NCI-H774 (cell line): ENCODE measurements at regions not wholly inside any gene's neighbourhood (a gene's known extent, or its start where the extent isn't known, plus 50 kb on each side); places are given as distances from the start of the nearest gene placed in this dataset.
"Not testable (repeated sequence)": the region's sequence is repeated elsewhere in the genome, so short reads cannot be mapped to it uniquely, and the experiment has no call there.

Experiments
- DNase-seq: peaks from one replicate; lab custom pipeline; 2025; lab: John Stamatoyannopoulos, UW

- no peak for DNase-seq
Measured at GRCh38 chr20:56769921-56770600, 141.0 kb downstream of the TFAP2C start.

GRCh38 chr20:56773749-56774148 is 144.6 kb downstream of the TFAP2C start:
- no peak for DNase-seq

DNA sequence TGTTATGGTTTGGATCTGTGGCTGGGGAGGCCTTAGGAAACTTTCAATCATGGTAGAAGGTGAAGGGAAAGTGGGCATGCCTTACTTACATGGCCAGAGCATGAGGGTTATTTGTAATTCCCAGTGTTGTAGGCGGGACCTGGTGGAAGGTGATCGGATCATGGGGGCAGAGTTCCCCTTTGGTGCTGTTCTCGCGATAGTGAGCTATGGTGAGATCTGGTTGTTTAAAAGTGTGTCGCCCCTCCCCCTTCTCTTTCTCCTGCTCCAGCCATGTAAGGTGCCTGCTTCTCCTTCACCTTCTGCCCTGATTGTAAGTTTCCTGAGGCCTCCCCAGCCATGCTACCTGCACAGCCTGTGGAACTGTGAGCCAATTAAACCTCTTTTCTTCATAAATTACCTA is 145.8 kb downstream of the TFAP2C start:
- DNase-seq: no peak

- DNase-seq: no peak
Measured at GRCh38 chr20:56776345-56776744, 147.2 kb downstream of the TFAP2C start.

GRCh38 chr20:56778765-56779195 is 149.7 kb downstream of the TFAP2C start:
- no peak for DNase-seq

DNA sequence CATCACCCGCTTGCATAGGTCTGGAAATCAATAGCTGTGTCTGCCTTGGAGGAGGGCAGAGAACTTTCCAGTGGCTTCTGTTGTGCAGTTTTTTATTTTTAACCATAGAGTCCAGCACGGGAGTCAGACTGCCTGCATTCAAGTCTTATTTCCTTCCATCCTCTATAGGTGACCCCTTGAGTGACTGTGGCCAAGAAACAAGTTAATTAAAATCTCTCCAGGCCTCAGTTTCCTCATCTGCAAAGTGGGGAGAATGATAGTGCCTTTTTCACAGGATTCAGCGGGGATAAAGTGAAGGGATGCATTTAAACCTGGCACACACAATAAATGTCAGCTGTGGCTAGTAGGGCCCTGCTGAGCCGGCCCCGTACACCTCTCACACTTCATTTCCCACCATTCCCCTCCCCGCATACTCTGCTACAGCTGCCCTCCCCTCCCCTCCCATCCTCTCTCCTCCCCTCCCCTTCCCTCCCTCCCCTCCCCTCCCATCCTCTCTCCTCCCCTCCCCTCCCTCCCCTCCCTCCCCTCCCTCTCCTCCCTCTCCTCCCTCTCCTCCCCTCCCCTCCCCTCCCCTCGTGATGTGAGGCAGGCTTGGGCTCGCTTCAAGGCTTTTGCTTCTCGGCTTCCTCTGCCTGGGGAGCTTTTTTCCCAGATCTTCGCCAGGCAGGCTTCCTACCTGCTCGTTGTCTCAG is 150.5 kb downstream of the TFAP2C start:
- no peak for DNase-seq

GRCh38 chr20:56780266-56780665 is 151.2 kb downstream of the TFAP2C start:
- DNase-seq: no peak

DNA sequence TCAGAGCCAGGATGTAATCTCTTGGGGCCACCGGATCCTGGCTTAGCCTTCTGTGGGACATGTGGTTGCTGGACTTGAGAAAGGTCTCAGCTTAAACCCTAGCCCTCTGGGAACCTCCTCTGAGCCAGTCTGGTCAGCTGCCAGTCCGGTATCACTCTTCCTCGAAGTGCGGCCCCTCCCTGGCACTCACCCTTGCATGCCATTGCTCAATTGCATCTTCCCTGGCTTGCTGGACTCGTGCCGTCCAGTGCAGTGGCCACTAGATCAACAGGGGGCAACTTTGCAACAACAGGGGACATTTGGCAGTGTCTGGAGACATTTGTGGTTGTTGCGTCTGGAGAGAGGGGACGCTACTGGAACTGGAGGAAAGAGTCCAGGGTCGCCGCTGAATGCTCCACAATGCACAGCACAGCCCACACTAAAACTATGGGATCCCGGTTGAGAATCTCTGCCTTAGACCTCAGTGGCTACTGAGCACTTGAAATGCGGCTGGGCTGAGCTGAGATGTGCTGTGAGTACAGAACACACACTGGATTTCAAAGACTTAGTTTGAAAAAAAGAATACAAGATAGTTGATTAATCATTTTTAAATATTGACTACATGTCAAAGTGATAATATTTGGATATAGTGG is 152.1 kb downstream of the TFAP2C start:
- no peak for DNase-seq

GRCh38 chr20:56781987-56782560 is 153.0 kb downstream of the TFAP2C start:
- DNase-seq: not testable (repeated sequence)

DNA sequence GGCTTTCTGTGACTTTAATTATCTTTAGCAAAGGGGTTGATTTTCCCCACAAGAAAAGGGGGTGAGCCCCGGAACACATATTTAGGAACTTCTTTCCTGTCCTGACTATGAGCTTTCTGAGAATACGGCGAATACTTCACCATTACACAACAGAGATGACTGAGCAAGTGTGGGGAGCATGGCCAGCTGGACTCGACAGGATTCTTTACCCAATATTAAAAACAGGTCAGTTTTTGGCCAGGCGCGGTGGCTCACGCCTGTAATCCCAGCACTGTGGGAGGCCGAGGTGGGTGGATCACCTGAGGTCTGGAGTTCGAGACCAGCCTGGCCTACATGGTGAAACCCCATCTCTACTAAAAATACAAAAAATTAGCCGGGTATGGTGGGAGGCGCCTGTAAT is 153.7 kb downstream of the TFAP2C start:
- not testable (repeated sequence) for DNase-seq

DNA sequence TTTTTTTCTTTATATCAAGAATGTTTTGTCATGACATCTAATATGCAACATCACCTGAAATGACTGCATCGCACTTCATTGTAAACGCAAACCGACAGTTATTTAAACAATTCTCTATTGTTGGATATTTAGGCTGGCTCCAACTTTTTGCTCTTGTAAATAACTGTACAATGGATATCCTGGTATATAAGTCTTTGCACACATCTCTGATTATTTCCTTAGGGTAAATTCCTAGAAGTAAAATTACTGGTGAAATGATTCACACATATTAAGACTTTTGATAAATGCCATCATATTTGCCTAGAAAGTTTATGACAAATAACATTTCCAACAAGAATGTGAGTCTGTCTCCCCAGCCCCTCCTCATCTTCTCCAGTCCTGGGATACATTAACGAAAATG is 154.7 kb downstream of the TFAP2C start:
- no peak for DNase-seq

DNA sequence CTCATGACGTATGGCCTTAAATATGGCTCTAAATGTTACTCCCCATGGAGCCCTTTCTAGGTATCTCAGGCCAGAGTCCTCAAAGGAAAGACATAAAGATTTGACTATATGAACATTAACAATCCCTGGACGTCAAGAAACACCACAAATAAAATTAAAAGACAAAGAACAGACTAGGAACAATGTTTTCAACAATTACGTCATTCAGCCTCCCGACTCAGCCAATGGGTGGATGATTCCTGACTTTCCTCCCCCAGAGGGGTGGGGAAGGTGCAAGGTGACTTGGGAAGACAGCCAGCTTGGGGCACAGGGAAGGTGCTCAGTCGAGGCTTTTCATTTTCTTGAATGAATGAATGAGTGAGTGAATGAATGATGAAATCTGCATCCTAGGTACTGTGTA is 157.4 kb downstream of the TFAP2C start:
- no peak for DNase-seq

- DNase-seq: no peak
Measured at GRCh38 chr20:56788041-56788670, 159.1 kb downstream of the TFAP2C start.

DNA sequence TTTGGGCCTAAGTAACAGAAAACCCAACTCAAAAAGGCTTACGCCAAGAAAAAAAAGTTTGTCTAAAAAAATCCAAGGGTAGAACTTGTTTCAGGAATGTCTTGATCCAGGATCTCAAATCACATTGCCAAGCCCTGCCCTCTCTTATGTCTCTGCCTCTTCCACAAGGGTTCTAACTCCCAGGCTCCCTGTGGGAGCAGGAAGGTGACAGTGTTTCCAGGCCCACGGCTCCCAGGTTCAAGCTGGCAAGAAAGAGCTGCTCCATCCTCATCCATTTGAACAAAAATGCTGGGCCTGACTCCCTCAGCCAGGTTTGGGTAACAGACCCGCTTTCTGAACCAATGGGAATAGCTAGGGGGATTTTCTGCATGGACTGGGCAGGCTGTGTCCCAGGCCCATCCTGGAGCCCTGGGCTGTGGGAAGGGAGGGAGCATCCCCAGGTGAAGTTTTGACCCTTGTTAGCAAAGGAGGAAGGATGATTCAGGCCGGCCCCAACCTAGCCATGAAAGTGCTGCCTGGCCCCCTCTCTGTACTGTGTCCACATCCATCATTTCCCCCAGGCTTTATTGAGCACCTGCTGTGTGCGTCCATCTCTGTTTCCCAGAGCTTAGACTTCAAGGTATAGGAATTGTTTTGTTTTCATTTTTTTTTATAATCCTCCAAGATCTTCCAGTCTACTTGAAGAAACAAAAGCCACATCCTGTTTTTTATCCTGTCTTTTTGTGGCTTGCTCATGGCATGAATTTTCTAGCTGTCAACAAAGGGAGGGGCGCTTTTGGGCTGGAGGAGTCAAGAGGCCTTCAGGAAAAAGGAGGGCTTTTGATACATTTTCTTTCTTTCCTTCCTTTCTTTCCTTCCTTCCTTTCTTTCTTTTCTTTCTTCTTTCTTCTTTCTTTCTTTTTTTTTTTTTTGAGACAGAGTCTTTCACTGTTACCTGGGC is 159.8 kb downstream of the TFAP2C start:
- no peak for DNase-seq

DNA sequence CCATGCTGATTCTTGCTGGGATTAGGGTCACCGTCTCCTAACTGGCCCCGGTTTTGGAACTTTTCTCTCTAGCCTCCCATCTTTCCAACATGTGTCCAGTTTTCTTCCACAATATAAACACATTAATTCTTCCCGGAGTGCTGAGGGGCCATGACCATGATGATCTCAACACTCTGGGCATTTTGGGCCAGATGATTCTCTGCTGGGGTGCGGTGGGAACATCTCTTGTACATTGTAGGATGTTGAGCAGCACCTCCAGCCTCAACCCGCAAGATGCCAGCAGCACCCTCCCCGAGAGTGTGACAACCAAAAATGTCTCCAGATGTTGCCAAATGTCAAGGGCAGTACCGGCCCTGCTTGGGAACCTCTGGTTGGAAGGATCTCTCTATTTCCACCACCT is 164.8 kb downstream of the TFAP2C start:
- no peak for DNase-seq

DNA sequence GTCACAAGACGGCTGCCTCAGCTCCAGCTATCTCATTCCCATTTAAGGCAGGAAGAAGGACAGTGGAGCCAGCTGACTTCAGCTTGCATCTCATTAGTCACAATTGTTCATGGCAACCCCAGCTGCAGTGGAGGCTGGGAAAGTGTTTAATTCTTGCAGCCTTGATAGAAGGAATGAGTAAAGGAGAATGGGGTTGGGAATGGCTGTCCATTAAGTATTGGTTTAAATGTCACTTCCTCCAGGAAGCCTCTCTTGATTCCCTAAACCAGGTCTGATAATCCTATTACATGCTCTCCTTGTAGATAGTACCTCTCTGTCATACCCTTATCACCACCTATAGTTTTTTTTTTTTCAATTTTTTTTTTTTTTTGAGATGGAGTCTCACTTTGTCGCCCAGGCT is 166.4 kb downstream of the TFAP2C start:
- no peak for DNase-seq

DNA sequence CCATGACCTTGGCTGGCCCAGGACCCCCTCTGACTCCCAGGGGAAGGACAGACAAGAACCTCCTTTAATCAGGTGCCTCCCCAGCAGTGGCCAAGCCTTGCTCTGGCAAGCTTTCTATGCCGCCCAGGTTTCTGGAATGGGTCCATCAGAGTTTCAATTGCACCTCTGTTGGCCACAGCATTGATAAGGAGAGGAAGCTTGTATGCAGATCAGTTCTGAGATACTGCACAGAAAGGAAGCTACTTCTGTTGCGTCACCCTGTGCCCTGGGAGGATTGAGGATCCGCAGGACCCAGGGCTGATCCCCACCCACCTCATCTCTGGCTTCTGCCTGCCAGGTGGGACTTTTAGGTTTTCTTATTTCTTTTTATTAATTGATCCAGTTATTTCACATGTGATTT is 167.2 kb downstream of the TFAP2C start:
- no peak for DNase-seq

DNA sequence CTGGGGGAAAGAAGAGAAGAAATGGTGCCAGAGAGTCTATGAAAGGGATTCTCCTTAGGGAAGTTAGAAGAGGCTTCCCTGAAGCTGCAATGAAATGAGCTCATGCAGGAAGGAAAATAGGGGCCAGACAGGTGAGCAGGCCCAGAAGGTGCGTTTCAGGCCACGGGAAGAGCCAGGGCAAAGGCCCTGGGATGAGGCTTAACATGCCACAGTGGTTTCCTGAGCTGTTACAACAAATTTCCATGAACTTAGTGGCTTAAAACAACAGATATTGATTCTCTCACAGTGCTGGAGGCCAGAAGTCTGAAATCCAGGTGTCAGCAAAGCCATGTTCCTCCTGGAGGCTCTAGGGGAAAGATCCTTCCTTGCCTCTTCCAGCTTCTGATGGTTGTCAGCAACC is 167.9 kb downstream of the TFAP2C start:
- no peak for DNase-seq

- DNase-seq: no peak
Measured at GRCh38 chr20:56798634-56799033, 169.5 kb downstream of the TFAP2C start.

- no peak for DNase-seq
Measured at GRCh38 chr20:56799187-56799586, 170.1 kb downstream of the TFAP2C start.

DNA sequence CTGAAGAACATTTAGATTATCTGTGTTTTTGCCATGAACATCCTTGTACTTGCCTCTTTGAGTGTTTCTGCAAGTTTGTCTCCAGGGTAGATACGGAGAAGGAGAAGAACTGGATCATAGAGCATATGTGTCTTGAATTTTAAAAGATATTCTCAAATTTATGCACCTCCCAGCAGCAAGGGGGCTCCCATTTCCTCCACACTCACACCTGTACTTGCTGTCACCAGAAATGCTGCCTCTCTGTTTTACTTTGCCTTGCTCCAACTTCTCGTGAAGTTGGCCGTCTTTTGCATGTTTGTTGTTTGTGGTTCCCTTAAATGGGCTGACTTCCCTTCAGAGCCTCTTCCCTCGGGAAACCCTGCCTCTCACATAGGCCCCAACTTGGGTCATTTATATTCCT is 171.0 kb downstream of the TFAP2C start:
- no peak for DNase-seq
